ENCODE measurements at regions not wholly inside any gene's neighbourhood (a gene's known extent, or its start where the extent isn't known, plus 50 kb on each side); places are given as distances from the start of the nearest gene placed in this dataset.

DNA sequence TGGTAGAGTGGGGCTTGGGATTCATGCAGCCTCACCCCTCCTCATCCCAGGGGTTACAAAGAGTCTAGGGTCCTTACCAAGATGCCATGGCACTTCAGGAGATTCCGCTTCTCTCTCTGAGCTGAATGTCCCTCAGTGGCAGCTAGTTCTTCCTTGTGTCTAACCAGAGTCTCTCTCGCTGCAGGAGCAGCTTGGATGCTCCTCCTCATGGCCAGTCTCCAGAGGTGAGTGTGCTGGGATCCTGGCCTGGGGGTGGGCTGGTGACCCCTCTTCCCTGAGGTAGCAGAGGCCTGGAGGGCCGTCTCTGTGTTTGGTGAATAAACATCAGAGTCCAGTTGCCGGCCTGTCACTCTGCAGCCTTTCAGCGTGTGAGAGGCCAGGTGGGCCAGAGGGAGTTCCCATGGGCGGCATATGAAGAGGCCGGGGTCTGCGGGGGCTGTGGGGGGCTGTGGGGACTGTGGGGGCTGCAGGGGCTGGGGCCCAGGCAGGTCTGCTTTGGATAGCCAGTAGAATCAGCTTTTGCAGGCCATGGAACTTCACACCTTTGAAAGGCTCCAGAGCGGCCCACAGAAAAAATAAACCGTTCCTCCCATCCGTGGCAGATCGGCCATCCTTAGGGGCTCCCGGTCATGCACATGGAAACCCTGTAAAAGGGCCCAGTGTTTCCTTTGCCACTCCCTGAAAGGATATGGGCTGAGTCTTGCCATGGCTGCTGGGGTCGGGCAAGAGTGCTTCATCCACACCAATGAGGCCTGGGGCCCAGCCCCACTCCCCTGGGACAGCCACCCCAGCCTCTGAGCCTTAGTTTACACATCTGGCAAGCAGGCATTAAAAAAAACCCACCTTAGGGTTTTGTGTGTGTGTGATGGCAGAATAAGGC lies 256.4 kb downstream of the FOXD2 start:
- Mint-ChIP-seq H3K4me3 (no peak overlapping the region), H3K4me1 (no peaks in the 10 kb centered on the region), H3K27me3 (peaks cover 14% of the 10 kb centered on the region), H3K36me3 (ENCODE audit: low read depth) (no peaks in the 10 kb centered on the region), H3K27ac (no peak overlapping the region)
- ATAC-seq (no peak), DNase-seq (no peak)
- no peaks in the 10 kb centered on the region for H3K9me3 ChIP-seq (ENCODE audit: control insufficient read depth, low read length, poor library complexity, severe bottlenecking)

DNA sequence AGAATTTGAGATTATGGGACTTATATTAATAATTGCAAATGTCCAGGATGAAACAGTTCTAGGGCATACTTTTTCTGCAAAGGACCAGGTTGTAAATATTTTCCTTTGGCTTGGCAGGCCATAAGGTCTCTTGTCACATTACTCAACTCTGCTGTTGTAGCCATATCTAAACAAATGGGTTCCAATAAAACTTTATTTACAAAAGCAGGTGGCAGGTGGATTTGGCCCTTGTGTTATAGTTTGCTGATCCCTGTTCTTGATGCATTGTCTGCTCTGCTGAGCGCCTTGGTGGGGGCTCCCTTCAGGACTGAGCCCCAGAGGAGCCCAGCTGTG lies 258.5 kb downstream of the FOXD2 start:
- no peak overlapping the region for H3K27ac Mint-ChIP-seq
- peaks cover 3% of the 10 kb centered on the region for H3K36me3 Mint-ChIP-seq (ENCODE audit: low read depth)
- H3K4me3 Mint-ChIP-seq: no peak overlapping the region
- H3K27me3 Mint-ChIP-seq: peaks cover 8% of the 10 kb centered on the region
- H3K9me3 ChIP-seq (ENCODE audit: control insufficient read depth, low read length, poor library complexity, severe bottlenecking): no peaks in the 10 kb centered on the region
- DNase-seq (no peak), ATAC-seq (no peak)
- peaks cover 7% of the 10 kb centered on the region for H3K4me1 Mint-ChIP-seq

- no peak for DNase-seq
- peaks cover 13% of the 10 kb centered on the region for H3K27me3 Mint-ChIP-seq
These were observed 259.0 kb downstream of the FOXD2 start for GRCh38 chr1:47696737-47697441.

DNA sequence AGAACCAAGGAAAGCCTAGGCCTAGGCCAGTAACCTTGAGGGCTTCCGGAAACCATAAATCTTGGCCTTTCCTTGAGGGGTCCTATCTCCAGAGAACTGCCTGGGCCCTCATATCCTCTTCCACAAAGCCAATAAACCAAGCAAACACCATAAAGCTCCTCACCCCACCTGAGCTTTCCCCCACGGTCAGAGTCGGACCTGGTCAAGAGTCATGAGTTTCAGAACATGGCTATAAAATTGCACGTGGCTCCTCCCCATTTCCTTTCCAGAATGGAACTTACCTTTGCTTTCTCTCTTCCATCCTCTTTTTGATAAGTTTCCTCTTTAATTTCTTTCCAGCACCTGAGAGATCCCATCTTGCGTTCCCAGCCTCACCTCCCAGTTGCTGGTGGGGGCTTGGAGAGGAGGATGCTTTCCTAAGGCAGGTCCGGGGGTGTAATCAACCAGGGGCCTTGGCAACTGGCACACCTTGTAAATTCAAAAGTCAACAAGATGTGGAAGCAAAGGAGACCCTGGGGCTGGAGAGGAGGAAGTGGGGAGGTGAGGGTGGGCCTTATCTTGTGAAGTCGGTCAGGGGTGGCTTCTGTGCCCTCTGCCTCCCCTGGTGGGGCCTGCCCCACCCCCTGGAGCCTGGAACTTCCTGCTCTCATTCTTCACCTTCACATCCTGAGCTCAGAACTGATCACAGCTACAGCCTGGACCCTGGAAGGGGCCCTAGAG lies 259.9 kb downstream of the FOXD2 start:
- peaks cover 11% of the 10 kb centered on the region for H3K4me1 Mint-ChIP-seq
- H3K27me3 Mint-ChIP-seq: peaks cover 17% of the 10 kb centered on the region
- DNase-seq: no peak
- H3K36me3 Mint-ChIP-seq (ENCODE audit: low read depth): peaks cover 6% of the 10 kb centered on the region
- ATAC-seq: no peak
- no peak overlapping the region for H3K4me3 Mint-ChIP-seq
- no peaks in the 10 kb centered on the region for H3K9me3 ChIP-seq (ENCODE audit: control insufficient read depth, low read length, poor library complexity, severe bottlenecking)
- H3K27ac Mint-ChIP-seq: no peak overlapping the region

More at GRCh38 chr1:47696737-47697441, 259.0 kb downstream of the FOXD2 start:
- Mint-ChIP-seq H3K36me3 (ENCODE audit: low read depth) (peaks cover 4% of the 10 kb centered on the region), H3K27ac (no peak overlapping the region), H3K4me1 (peaks cover 8% of the 10 kb centered on the region), H3K4me3 (no peak overlapping the region)
- H3K9me3 ChIP-seq (ENCODE audit: control insufficient read depth, low read length, poor library complexity, severe bottlenecking): no peaks in the 10 kb centered on the region
- no peak for ATAC-seq

DNA sequence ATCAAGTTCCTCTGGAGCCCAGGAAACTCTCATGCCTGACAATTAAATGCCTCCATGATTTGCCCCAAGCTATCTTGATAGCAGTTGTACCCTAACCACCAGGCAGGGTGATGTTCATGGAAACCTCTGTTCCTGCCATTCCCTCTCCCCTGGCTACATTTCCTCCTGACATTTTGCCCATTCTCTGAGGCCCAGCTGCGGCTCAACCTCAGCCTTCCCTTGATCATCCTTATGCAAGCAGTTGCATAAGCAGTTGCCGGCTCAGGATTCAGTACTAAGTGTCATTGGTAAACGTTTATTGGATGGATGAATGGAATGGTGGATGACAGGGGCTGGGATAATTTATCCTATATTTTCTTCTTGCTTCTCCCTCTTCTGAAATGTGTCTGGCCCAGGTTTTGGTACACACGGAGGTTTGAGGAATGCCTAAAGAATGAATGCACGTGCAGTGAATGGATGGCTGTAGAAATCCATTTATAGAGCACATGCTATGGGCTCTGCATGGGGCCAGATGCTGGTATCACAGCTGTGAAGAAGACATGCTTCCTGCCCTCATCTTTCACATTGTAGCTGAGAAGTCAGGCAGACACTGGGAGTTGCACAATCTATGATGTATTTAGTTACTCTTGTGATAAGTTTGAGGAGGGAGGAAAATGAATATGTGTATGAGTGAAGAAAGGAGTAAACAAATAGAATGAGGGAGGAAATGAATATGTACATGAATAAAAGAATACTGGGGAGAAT lies 261.8 kb downstream of the FOXD2 start:
- H3K9me3 ChIP-seq (ENCODE audit: control insufficient read depth, low read length, poor library complexity, severe bottlenecking): no peaks in the 10 kb centered on the region
- ATAC-seq (no peak), DNase-seq (no peak)
- H3K36me3 Mint-ChIP-seq (ENCODE audit: low read depth): peaks cover 6% of the 10 kb centered on the region
- no peak overlapping the region for H3K4me3 Mint-ChIP-seq
- H3K4me1 Mint-ChIP-seq: peaks cover 11% of the 10 kb centered on the region
- no peak overlapping the region for H3K27ac Mint-ChIP-seq
- H3K27me3 Mint-ChIP-seq: peaks cover 26% of the 10 kb centered on the region

DNA sequence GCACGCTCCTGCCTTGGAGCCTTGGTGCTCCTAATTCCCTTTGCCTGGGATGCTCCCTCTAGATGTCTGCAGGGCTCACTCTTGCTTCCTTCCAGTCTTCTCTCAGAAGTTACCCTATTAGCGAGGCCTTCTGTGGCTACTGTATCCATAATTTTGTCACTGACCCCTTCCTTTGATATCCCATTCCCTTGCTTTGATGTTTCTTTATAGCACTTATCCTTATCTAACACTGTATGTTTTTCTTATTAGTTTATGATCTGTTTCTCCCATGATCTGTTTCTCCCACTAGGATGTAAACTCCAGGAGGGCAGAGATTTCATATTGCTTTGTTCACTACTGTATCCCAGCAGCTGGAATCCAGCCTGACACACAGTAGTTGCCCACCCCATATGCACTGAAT lies 263.4 kb downstream of the FOXD2 start:
- ATAC-seq (no peak), DNase-seq (no peak)
- Mint-ChIP-seq H3K27ac (no peak overlapping the region), H3K36me3 (ENCODE audit: low read depth) (peaks cover 6% of the 10 kb centered on the region), H3K4me3 (no peak overlapping the region), H3K27me3 (peaks cover 37% of the 10 kb centered on the region), H3K4me1 (peaks cover 11% of the 10 kb centered on the region)
- H3K9me3 ChIP-seq (ENCODE audit: control insufficient read depth, low read length, poor library complexity, severe bottlenecking): no peaks in the 10 kb centered on the region

- H3K36me3 Mint-ChIP-seq (ENCODE audit: low read depth): peaks cover 6% of the 10 kb centered on the region
These were observed 264.1 kb downstream of the FOXD2 start for GRCh38 chr1:47701741-47702515.

GRCh38 chr1:47703156-47703825 lies 265.4 kb downstream of the FOXD2 start:
- peaks cover 52% of the 10 kb centered on the region for H3K27me3 Mint-ChIP-seq
- peaks cover 6% of the 10 kb centered on the region for H3K36me3 Mint-ChIP-seq (ENCODE audit: low read depth)
- ATAC-seq: no peak
- no peaks in the 10 kb centered on the region for H3K9me3 ChIP-seq (ENCODE audit: control insufficient read depth, low read length, poor library complexity, severe bottlenecking)
- H3K4me1 Mint-ChIP-seq: peaks cover 14% of the 10 kb centered on the region
- no peak overlapping the region for H3K4me3 Mint-ChIP-seq
- no peak overlapping the region for H3K27ac Mint-ChIP-seq
- no peak for DNase-seq

More at GRCh38 chr1:47701741-47702515, 264.1 kb downstream of the FOXD2 start:
- Mint-ChIP-seq H3K4me3 (no peak overlapping the region), H3K27me3 (peaks cover 41% of the 10 kb centered on the region), H3K4me1 (peaks cover 11% of the 10 kb centered on the region), H3K27ac (no peak overlapping the region)
- DNase-seq (no peak), ATAC-seq (no peak)
- no peaks in the 10 kb centered on the region for H3K9me3 ChIP-seq (ENCODE audit: control insufficient read depth, low read length, poor library complexity, severe bottlenecking)

GRCh38 chr1:47703981-47704596 lies 266.2 kb downstream of the FOXD2 start:
- Mint-ChIP-seq H3K36me3 (ENCODE audit: low read depth) (peaks cover 6% of the 10 kb centered on the region), H3K4me3 (no peak overlapping the region), H3K27ac (no peak overlapping the region), H3K4me1 (peaks cover 15% of the 10 kb centered on the region), H3K27me3 (peaks cover 56% of the 10 kb centered on the region)
- ATAC-seq (no peak), DNase-seq (no peak)
- H3K9me3 ChIP-seq (ENCODE audit: control insufficient read depth, low read length, poor library complexity, severe bottlenecking): no peaks in the 10 kb centered on the region

DNA sequence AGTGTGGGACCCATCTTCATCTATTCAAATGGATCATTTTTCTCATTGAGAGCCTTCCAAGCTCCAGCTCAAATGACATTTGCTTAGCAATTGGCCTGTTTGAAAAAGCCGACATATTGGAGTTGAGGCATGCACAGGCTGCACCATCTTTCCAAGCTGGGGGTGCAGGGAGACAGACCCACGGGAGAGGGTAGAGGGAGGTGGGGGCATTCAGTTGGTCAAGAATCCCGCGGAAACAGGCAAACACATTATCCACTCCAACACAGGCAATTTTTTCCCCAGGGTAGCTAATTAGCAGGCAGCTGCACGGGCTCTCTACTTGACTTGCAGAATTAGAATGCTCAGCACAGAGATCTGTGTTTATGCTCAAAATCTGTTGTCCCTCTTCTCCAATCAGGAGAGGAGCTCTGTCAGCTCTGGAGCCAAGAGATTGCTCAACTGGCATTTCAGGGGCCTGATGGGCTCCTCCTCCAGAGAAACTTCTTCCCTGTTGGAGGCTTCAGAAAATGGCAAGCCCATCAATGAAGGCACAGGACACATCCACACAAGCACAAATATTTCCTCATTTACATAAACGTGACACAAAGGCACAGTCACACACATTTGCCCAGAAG lies 267.8 kb downstream of the FOXD2 start:
- DNase-seq (no peak), ATAC-seq (no peak)
- Mint-ChIP-seq H3K4me3 (no peak overlapping the region), H3K4me1 (peaks cover 16% of the 10 kb centered on the region), H3K27me3 (peaks cover 62% of the 10 kb centered on the region), H3K27ac (no peak overlapping the region), H3K36me3 (ENCODE audit: low read depth) (peaks cover 6% of the 10 kb centered on the region)
- no peaks in the 10 kb centered on the region for H3K9me3 ChIP-seq (ENCODE audit: control insufficient read depth, low read length, poor library complexity, severe bottlenecking)

- H3K36me3 Mint-ChIP-seq (ENCODE audit: low read depth): no peaks in the 10 kb centered on the region
- H3K4me1 Mint-ChIP-seq: peaks cover 8% of the 10 kb centered on the region
- H3K27ac Mint-ChIP-seq: no peak overlapping the region
- ATAC-seq (no peak), DNase-seq (no peak)
- H3K27me3 Mint-ChIP-seq: peaks cover 65% of the 10 kb centered on the region
- no peaks in the 10 kb centered on the region for H3K9me3 ChIP-seq (ENCODE audit: control insufficient read depth, low read length, poor library complexity, severe bottlenecking)
- H3K4me3 Mint-ChIP-seq: peak overlapping the region; percentile 39
These were observed 269.7 kb downstream of the FOXD2 start for GRCh38 chr1:47707503-47707902.
